Right atrium auricular region (tissue), 2 donors: ENCODE measurements at regions not wholly inside any gene's neighbourhood (a gene's known extent, or its start where the extent isn't known, plus 50 kb on each side); places are given as distances from the start of the nearest gene placed in this dataset.
"Not testable (repeated sequence)": the region's sequence is repeated elsewhere in the genome, so short reads cannot be mapped to it uniquely, and the experiment has no call there.

ENCODE experiments used
- DNase-seq: peaks from one replicate; pipeline ENCODE4 v3.0.0-alpha.2; 2019; ENCODE audit warnings: low spot score
- H3K27ac ChIP-seq, 2 donors: fragments of 200-600 bp; sonication (generic); 1 replicate in 1 of 2; 2 replicates in 1 of 2; pipeline ENCODE4 v1.5.1; 2016 to 2019
- H3K27me3 ChIP-seq, 2 donors: fragments of 200-600 bp; sonication (generic); one replicate each; pipeline versions ENCODE4 v1.5.1 to v1.6.0; 2017 to 2019
- H3K36me3 ChIP-seq: fragments of 200-600 bp; sonication (generic); one replicate; pipeline ENCODE4 v1.5.1; 2016
- H3K4me1 ChIP-seq, 2 donors: fragments of 200-600 bp; sonication (generic); one replicate each; pipeline versions ENCODE4 v1.5.1 to v1.6.0; 2017 to 2019
- H3K4me3 ChIP-seq, 2 donors: fragments of 200-600 bp; sonication (generic); 1 replicate in 1 of 2; 2 replicates in 1 of 2; pipeline ENCODE4 v1.5.1; 2017 to 2019; ENCODE audit warnings: mild to moderate bottlenecking in 1 of 2, moderate library complexity in 1 of 2
- H3K9me3 ChIP-seq, 2 donors: fragments of 200-600 bp; sonication (generic); one replicate each; pipeline ENCODE4 v1.5.1; 2019
- CTCF ChIP-seq, 2 donors: fragments of 200-600 bp; sonication (generic); IDR thresholded peaks; one replicate each; pipeline ENCODE4 v1.5.1; 2019; ENCODE audit warnings: antibody characterized with exemption in 2 of 2

GRCh38 chr1:95532335-95532734, 298.3 kb downstream of the RWDD3 start:
- Histone ChIP-seq H3K27me3 (no peaks in the 10 kb centered on the region), H3K36me3 (no peaks in the 10 kb centered on the region), H3K27ac (no peak overlapping the region), H3K9me3 (no peaks in the 10 kb centered on the region), H3K4me1 (no peaks in the 10 kb centered on the region), H3K4me3 (no peak overlapping the region)
- no peak for TF ChIP-seq CTCF (IDR thresholded peaks at IDR 0.05)
- no peak for DNase-seq

DNA sequence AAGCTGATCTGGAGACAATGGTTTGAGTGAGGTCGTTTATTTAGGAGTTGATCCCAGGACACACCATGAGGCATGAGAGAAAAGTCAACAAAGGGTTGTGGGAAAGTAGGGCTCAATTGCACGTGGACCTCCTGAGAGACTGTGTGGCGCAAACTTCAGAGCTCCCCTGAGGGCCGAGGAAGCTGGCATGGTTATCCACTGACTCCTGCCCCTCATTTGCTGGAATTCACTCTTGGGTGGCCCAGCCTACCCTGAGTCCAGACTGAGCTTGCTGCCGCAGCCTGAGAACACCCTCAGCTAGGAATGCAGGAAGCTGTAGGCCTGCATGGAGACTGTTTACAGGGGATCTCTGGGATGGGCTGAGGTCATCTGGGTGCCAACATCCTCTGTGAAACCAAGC, 301.0 kb downstream of the RWDD3 start:
- Histone ChIP-seq H3K27me3 (no peaks in the 10 kb centered on the region), H3K36me3 (no peaks in the 10 kb centered on the region), H3K4me3 (no peak overlapping the region), H3K9me3 (no peaks in the 10 kb centered on the region), H3K4me1 (no peaks in the 10 kb centered on the region), H3K27ac (no peak overlapping the region)
- DNase-seq, result no peak
- TF ChIP-seq CTCF (IDR thresholded peaks at IDR 0.05), result no peak

DNA sequence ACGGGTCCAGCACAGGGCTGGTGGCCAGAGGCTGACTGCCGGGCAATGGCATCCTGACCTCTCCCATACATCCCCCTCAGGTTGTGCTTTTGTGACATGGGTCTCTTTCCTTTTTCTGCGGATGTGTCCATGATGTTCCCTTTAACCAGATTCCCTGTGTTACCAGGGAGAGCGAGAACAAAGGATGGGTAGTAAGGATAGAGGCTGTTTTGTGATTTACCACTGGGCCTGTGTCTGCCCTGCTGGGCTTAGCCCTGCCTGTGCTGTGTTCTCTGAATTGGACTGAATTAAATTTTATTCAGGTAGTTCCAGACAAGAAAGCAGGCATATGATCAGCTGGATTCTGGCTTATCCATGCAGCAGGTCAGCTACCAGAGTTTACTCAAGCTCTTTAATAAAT, 301.6 kb downstream of the RWDD3 start:
- Histone ChIP-seq H3K27ac (no peak overlapping the region), H3K36me3 (no peaks in the 10 kb centered on the region), H3K27me3 (no peaks in the 10 kb centered on the region), H3K4me3 (no peak overlapping the region), H3K4me1 (no peaks in the 10 kb centered on the region), H3K9me3 (no peaks in the 10 kb centered on the region)
- TF ChIP-seq CTCF (IDR thresholded peaks at IDR 0.05), result no peak
- no peak for DNase-seq

- TF ChIP-seq CTCF (IDR thresholded peaks at IDR 0.05), result no peak
- Histone ChIP-seq H3K4me1 (no peaks in the 10 kb centered on the region), H3K9me3 (no peaks in the 10 kb centered on the region), H3K4me3 (no peak overlapping the region), H3K27me3 (no peaks in the 10 kb centered on the region), H3K36me3 (no peaks in the 10 kb centered on the region), H3K27ac (no peak overlapping the region)
- DNase-seq, result no peak
Measured at GRCh38 chr1:95536501-95536900, 302.5 kb downstream of the RWDD3 start.

GRCh38 chr1:95537176-95537575, 303.2 kb downstream of the RWDD3 start:
- Histone ChIP-seq H3K4me3 (no peak overlapping the region), H3K4me1 (no peaks in the 10 kb centered on the region), H3K27me3 (no peaks in the 10 kb centered on the region), H3K36me3 (no peaks in the 10 kb centered on the region), H3K9me3 (no peaks in the 10 kb centered on the region), H3K27ac (no peak overlapping the region)
- no peak for TF ChIP-seq CTCF (IDR thresholded peaks at IDR 0.05)
- no peak for DNase-seq

GRCh38 chr1:95538242-95538641, 304.2 kb downstream of the RWDD3 start:
- not testable (repeated sequence) for H3K4me3 ChIP-seq, H3K9me3 ChIP-seq, H3K27me3 ChIP-seq, H3K27ac ChIP-seq, H3K36me3 ChIP-seq, H3K4me1 ChIP-seq, DNase-seq
